ENCODE measurements at regions not wholly inside any gene's neighbourhood (a gene's known extent, or its start where the extent isn't known, plus 50 kb on each side); places are given as distances from the start of the nearest gene placed in this dataset.

- TF ChIP-seq PBX3 (IDR thresholded peaks at IDR 0.05) (no peak), ZNF302 (CRISPR knock-in tag; IDR thresholded peaks at IDR 0.05) (no peak), CTCF (IDR thresholded peaks at IDR 0.05) (no peak), EP300 (IDR thresholded peaks at IDR 0.05) (no peak), MYC (IDR thresholded peaks at IDR 0.05; ENCODE audit: borderline replicate concordance, low read length) (no peak), POLR2A (IDR thresholded peaks at IDR 0.05; ENCODE audit: low read length) (no peak), HDAC2 (IDR thresholded peaks at IDR 0.05) (no peak), ELK1 (IDR thresholded peaks at IDR 0.05; ENCODE audit: low read depth, low read length) (no peak), ZC3H11A (IDR thresholded peaks at IDR 0.05) (no peak)
Measured at GRCh38 chr2:104163611-104164130, 690.2 kb upstream of the POU3F3 start.
